HCT116 (cell line): ENCODE measurements at regions not wholly inside any gene's neighbourhood (a gene's known extent, or its start where the extent isn't known, plus 50 kb on each side); places are given as distances from the start of the nearest gene placed in this dataset.

Experiments used
- ATAC-seq: fragments of 200-7000 bp; cut with Tn5 transposase; 2 replicates; pipeline ENCODE4 v1.9.1; 2020; ENCODE audit warnings: mild to moderate bottlenecking, moderate library complexity
- BruUV-seq: library from RNA; stranded (reverse); fragments of 400-500 nt; replicated peaks from 2 replicates; lab custom pipeline; 2021; lab: Mats Ljungman, UMichigan
- CTCF ChIA-PET: fragments of 300-600 bp; sonication (Branson Sonifier 250); formaldehyde crosslinking; loops from one replicate; lab custom pipeline; 2021; ENCODE audit warnings: antibody characterized with exemption; lab: Charles Lee
- POLR2A ChIA-PET: fragments of 300-600, 350-600 bp; sonication (Branson Sonifier 250); formaldehyde crosslinking; loops from one replicate; lab custom pipeline; 2021; ENCODE audit warnings: antibody characterized with exemption; lab: Charles Lee
- RAD21 ChIA-PET, 2 experiments: fragments of 300-600 bp; sonication (Branson Sonifier 250); formaldehyde crosslinking; loops; one replicate each; lab custom pipeline; 2023; ENCODE audit warnings: low total read pairs in 2 of 2; ENCODE audit not compliant: uncharacterized antibody in 2 of 2, unreplicated experiment in 2 of 2, low non-redundant PET in 1 of 2; lab: Charles Lee
- DNase-seq: peaks from one replicate; pipeline ENCODE4 v3.0.0-alpha.2; 2010; ENCODE audit warnings: low read depth, low spot score
- H2AFZ ChIP-seq: fragments of 200-600 bp; shearing (Covaris generic), sonication (generic); 2 replicates; pipeline ENCODE4 v1.6.1; 2017; ENCODE audit warnings: low read depth, mixed run types, mixed read lengths, antibody characterized with exemption, low read length; ENCODE audit not compliant: poor library complexity, severe bottlenecking
- H3K27ac ChIP-seq: 2 replicates; pipeline ENCODE4 v1.5.1; 2012; ENCODE audit warnings: low read depth, low read length
- H3K27me3 ChIP-seq: fragments of 200-600 bp; sonication (generic); 2 replicates; pipeline ENCODE4 v1.6.1; 2016; ENCODE audit warnings: mixed run types, low read length, mixed read lengths; ENCODE audit not compliant: insufficient read depth
- H3K36me3 ChIP-seq, 2 experiments: fragments of 200-500 bp in 1 of 2; fragments of 200-600 bp in 1 of 2; sonication (Bioruptor generic) in 1 of 2; sonication (generic) in 1 of 2; 2 replicates each; pipeline versions ENCODE4 v1.5.1 to v1.6.1; 2014 to 2016; ENCODE audit warnings: low read length in 2 of 2, inconsistent platforms in 1 of 2, mixed read lengths in 1 of 2, mixed run types in 1 of 2; ENCODE audit not compliant: insufficient read depth in 2 of 2, control insufficient read depth in 1 of 2
- H3K4me1 ChIP-seq, 2 experiments: fragments of 200-600 bp in 1 of 2; sonication (generic) in 1 of 2; 2 replicates each; pipeline versions ENCODE4 v1.5.1 to v1.6.1; 2012 to 2017; ENCODE audit warnings: low read length in 2 of 2, inconsistent platforms in 1 of 2, mild to moderate bottlenecking in 1 of 2, mixed read lengths in 1 of 2, mixed run types in 1 of 2, moderate library complexity in 1 of 2; ENCODE audit not compliant: insufficient read depth in 2 of 2, control insufficient read depth in 1 of 2
- H3K4me2 ChIP-seq: fragments of 200-600 bp; sonication (generic); 2 replicates; pipeline ENCODE4 v1.6.1; 2017; ENCODE audit warnings: mixed run types, low read length, mixed read lengths
- H3K4me3 ChIP-seq, 2 experiments: fragments of 200-600 bp in 1 of 2; sonication (generic) in 1 of 2; replicated peaks in 1 of 2; 2 replicates each; pipeline ENCODE4 v1.5.1; 2011 to 2016; ENCODE audit warnings: low read length in 2 of 2, control low read depth in 1 of 2, low read depth in 1 of 2, mild to moderate bottlenecking in 1 of 2, mixed read lengths in 1 of 2, mixed run types in 1 of 2
- H3K79me2 ChIP-seq: fragments of 200-600 bp; sonication (generic); 2 replicates; pipeline ENCODE4 v1.6.1; 2017; ENCODE audit warnings: mild to moderate bottlenecking, mixed run types, low read length, moderate library complexity, mixed read lengths; ENCODE audit not compliant: insufficient read depth
- H3K9ac ChIP-seq: fragments of 200-600 bp; sonication (generic); 2 replicates; pipeline ENCODE4 v1.6.1; 2016; ENCODE audit warnings: low read length, mixed read lengths
- H3K9me2 ChIP-seq: fragments of 200-600 bp; sonication (generic), shearing (Covaris generic); 2 replicates; pipeline ENCODE4 v1.6.1; 2017; ENCODE audit warnings: mixed run types, mild to moderate bottlenecking, moderate library complexity; ENCODE audit not compliant: insufficient read depth
- H3K9me3 ChIP-seq, 2 experiments: fragments of 200-500 bp in 1 of 2; fragments of 200-600 bp in 1 of 2; sonication (Bioruptor generic) in 1 of 2; sonication (generic) in 1 of 2; 2 replicates each; pipeline ENCODE4 v1.6.1; 2014 to 2017; ENCODE audit warnings: low read length in 2 of 2, mixed read lengths in 2 of 2, inconsistent platforms in 1 of 2, low read depth in 1 of 2, mild to moderate bottlenecking in 1 of 2, mixed run types in 1 of 2, moderate library complexity in 1 of 2; ENCODE audit not compliant: control insufficient read depth in 1 of 2, insufficient read depth in 1 of 2
- H4K20me1 ChIP-seq: fragments of 200-600 bp; sonication (generic), shearing (Covaris generic); 2 replicates; pipeline ENCODE4 v1.6.1; 2017; ENCODE audit warnings: mixed run types, mild to moderate bottlenecking, moderate library complexity; ENCODE audit not compliant: insufficient read depth
- CBX3 ChIP-seq: IDR thresholded peaks from 2 replicates; pipeline ENCODE4 v1.6.1; 2012; ENCODE audit warnings: low read depth
- CEBPB ChIP-seq: IDR thresholded peaks from 2 replicates; pipeline ENCODE4 v1.6.1; 2012; ENCODE audit warnings: low read depth
- EGR1 ChIP-seq: IDR thresholded peaks from 2 replicates; pipeline ENCODE4 v1.6.1; 2012; ENCODE audit warnings: low read depth
- ELF1 ChIP-seq: IDR thresholded peaks from 2 replicates; pipeline ENCODE4 v1.6.1; 2012; ENCODE audit warnings: low read depth, borderline replicate concordance
- JUND ChIP-seq: IDR thresholded peaks from 2 replicates; pipeline ENCODE4 v1.6.1; 2012
- POLR2A ChIP-seq: IDR thresholded peaks from 2 replicates; pipeline ENCODE4 v1.7.0; 2011; ENCODE audit warnings: borderline replicate concordance; ENCODE audit not compliant: insufficient read depth, insufficient read length; ENCODE audit errors: extremely low read depth
- RAD21 ChIP-seq: IDR thresholded peaks from 2 replicates; pipeline ENCODE4 v1.6.1; 2012; ENCODE audit warnings: low read depth, mild to moderate bottlenecking
- SP1 ChIP-seq: IDR thresholded peaks from 2 replicates; pipeline ENCODE4 v1.6.1; 2012; ENCODE audit warnings: low read depth
- TCF7L2 ChIP-seq: IDR thresholded peaks from 2 replicates; pipeline ENCODE4 v1.7.0; 2011; ENCODE audit warnings: borderline replicate concordance, inconsistent platforms; ENCODE audit not compliant: insufficient read depth, insufficient read length; ENCODE audit errors: extremely low read depth
- ZNF274 ChIP-seq: fragments of 200-500 bp; sonication (Bioruptor generic); IDR thresholded peaks from 2 replicates; pipeline ENCODE4 v1.6.1; 2014; ENCODE audit warnings: mild to moderate bottlenecking, low read depth, low read length, inconsistent platforms
- intact Hi-C: fragments of 100-400 bp; cut with micrococcal nuclease; formaldehyde crosslinking; loops from 2 replicates; pipeline ENCODE4 v1.10.0; 2022
- TF ChIP-seq, protein P1 (sequence below): IDR thresholded peaks from 2 replicates; pipeline ENCODE4 v1.6.1; 2012; ENCODE audit warnings: low read depth
- TF ChIP-seq, protein P2 (sequence below), 3 experiments: fragments of 200-600 bp in 1 of 3; sonication (generic) in 1 of 3; IDR thresholded peaks in 2 of 3; conservative IDR thresholded peaks in 1 of 3; 2 replicates each; pipeline ENCODE4 v1.5.1; 2012 to 2017; ENCODE audit warnings: low read depth in 2 of 3, low read length in 2 of 3, antibody characterized with exemption in 1 of 3, borderline replicate concordance in 1 of 3, control low read depth in 1 of 3, mild to moderate bottlenecking in 1 of 3, mixed read lengths in 1 of 3, mixed run types in 1 of 3, moderate library complexity in 1 of 3; ENCODE audit not compliant: insufficient read depth in 1 of 3
- TF ChIP-seq, protein P3 (sequence below): IDR thresholded peaks from 2 replicates; pipeline ENCODE4 v1.6.1; 2012

DNA sequence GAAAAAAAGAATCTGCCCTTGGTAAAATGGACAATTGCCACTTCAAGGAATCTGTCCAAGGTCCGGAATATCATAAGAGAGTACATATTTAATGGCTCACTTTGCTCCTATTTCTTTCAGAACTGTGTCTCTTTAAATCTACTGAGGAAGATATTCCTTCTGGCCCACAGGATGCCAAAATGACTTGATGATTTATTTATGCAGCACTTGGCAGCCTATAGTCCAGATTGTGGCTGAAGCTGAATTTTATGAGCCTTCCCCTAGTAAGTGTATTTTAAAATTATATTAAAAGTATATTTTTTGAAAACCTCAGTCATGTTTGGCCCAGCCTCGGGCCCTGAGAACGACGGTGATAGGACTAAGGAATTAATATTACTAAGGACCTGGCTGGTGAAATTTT lies 465.1 kb upstream of the HNRNPA3 start:
- H3K4me3 ChIP-seq: no peak overlapping the region
- no peaks in the 10 kb centered on the region for H4K20me1 ChIP-seq
- ATAC-seq (no peak), DNase-seq (no peak)
- intact Hi-C loops: no loop called here
- no peak overlapping the region for H2AFZ ChIP-seq
- H3K4me2 ChIP-seq: no peak overlapping the region
- ChIA-PET POLR2A (no interaction called here), CTCF (no interaction called here), RAD21 (no interaction called here)
- no peaks in the 10 kb centered on the region for H3K9me3 ChIP-seq
- no peaks in the 10 kb centered on the region for H3K9me2 ChIP-seq
- BruUV-seq: no TSS peak
- H3K4me1 ChIP-seq: no peaks in the 10 kb centered on the region
- H3K27ac ChIP-seq: no peak overlapping the region
- H3K36me3 ChIP-seq: no peaks in the 10 kb centered on the region
- no peak overlapping the region for H3K9ac ChIP-seq
- TF ChIP-seq, protein P1, sequence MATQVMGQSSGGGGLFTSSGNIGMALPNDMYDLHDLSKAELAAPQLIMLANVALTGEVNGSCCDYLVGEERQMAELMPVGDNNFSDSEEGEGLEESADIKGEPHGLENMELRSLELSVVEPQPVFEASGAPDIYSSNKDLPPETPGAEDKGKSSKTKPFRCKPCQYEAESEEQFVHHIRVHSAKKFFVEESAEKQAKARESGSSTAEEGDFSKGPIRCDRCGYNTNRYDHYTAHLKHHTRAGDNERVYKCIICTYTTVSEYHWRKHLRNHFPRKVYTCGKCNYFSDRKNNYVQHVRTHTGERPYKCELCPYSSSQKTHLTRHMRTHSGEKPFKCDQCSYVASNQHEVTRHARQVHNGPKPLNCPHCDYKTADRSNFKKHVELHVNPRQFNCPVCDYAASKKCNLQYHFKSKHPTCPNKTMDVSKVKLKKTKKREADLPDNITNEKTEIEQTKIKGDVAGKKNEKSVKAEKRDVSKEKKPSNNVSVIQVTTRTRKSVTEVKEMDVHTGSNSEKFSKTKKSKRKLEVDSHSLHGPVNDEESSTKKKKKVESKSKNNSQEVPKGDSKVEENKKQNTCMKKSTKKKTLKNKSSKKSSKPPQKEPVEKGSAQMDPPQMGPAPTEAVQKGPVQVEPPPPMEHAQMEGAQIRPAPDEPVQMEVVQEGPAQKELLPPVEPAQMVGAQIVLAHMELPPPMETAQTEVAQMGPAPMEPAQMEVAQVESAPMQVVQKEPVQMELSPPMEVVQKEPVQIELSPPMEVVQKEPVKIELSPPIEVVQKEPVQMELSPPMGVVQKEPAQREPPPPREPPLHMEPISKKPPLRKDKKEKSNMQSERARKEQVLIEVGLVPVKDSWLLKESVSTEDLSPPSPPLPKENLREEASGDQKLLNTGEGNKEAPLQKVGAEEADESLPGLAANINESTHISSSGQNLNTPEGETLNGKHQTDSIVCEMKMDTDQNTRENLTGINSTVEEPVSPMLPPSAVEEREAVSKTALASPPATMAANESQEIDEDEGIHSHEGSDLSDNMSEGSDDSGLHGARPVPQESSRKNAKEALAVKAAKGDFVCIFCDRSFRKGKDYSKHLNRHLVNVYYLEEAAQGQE: no peak
- TF ChIP-seq, all 23 proteins: peak for 0
- peaks cover 47% of the 10 kb centered on the region for H3K27me3 ChIP-seq
- no peaks in the 10 kb centered on the region for H3K79me2 ChIP-seq

DNA sequence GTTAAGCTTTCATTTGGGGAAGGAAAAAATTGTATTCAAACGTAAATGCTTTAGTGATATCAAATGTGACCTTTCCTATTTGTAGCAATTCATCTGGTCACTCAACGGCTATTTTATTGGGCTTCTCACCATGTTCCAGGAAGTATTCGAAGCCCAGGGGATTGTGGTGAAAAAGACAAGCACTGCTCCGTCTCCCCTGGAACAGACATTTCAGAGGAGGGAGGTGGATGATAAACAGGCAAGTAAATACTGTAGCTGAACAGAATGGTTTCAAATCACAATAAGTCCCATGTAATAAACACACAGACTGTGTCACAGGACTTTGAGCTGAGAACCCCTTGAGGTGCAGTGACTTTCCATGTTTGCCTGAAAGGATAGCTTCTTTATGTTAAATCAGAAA lies 464.7 kb upstream of the HNRNPA3 start:
- H3K4me2 ChIP-seq: no peak overlapping the region
- ATAC-seq: no peak
- H3K4me1 ChIP-seq: no peaks in the 10 kb centered on the region
- no peaks in the 10 kb centered on the region for H3K9me3 ChIP-seq
- no peaks in the 10 kb centered on the region for H3K36me3 ChIP-seq
- ChIA-PET POLR2A (no interaction called here), RAD21 (no interaction called here), CTCF (no interaction called here)
- BruUV-seq: no TSS peak
- no peaks in the 10 kb centered on the region for H3K9me2 ChIP-seq
- H3K4me3 ChIP-seq: no peak overlapping the region
- H4K20me1 ChIP-seq: no peaks in the 10 kb centered on the region
- peaks cover 45% of the 10 kb centered on the region for H3K27me3 ChIP-seq
- DNase-seq: no peak
- H3K79me2 ChIP-seq: no peaks in the 10 kb centered on the region
- no peak overlapping the region for H2AFZ ChIP-seq
- no peak overlapping the region for H3K9ac ChIP-seq
- intact Hi-C loops: no loop called here
- TF ChIP-seq CBX3 (no peak), JUND (no peak), SP1 (no peak), ZNF274 (no peak), TCF7L2 (no peak), ELF1 (no peak), CEBPB (no peak), EGR1 (no peak), POLR2A (no peak), RAD21 (no peak)
- TF ChIP-seq, protein P2, sequence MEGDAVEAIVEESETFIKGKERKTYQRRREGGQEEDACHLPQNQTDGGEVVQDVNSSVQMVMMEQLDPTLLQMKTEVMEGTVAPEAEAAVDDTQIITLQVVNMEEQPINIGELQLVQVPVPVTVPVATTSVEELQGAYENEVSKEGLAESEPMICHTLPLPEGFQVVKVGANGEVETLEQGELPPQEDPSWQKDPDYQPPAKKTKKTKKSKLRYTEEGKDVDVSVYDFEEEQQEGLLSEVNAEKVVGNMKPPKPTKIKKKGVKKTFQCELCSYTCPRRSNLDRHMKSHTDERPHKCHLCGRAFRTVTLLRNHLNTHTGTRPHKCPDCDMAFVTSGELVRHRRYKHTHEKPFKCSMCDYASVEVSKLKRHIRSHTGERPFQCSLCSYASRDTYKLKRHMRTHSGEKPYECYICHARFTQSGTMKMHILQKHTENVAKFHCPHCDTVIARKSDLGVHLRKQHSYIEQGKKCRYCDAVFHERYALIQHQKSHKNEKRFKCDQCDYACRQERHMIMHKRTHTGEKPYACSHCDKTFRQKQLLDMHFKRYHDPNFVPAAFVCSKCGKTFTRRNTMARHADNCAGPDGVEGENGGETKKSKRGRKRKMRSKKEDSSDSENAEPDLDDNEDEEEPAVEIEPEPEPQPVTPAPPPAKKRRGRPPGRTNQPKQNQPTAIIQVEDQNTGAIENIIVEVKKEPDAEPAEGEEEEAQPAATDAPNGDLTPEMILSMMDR (IDR thresholded peaks at IDR 0.05 in 2 of 3, conservative IDR thresholded peaks at IDR 0.05 in 1 of 3; ENCODE audit: borderline replicate concordance in 1 of 3, insufficient read depth in 1 of 3, low read depth in 2 of 3, low read length in 2 of 3): no peak
- TF ChIP-seq, protein P3, sequence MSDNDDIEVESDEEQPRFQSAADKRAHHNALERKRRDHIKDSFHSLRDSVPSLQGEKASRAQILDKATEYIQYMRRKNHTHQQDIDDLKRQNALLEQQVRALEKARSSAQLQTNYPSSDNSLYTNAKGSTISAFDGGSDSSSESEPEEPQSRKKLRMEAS: no peak
- no peak overlapping the region for H3K27ac ChIP-seq
